Effector CD4-positive, alpha-beta T cell (primary cell): ENCODE measurements at regions not wholly inside any gene's neighbourhood (a gene's known extent, or its start where the extent isn't known, plus 50 kb on each side); places are given as distances from the start of the nearest gene placed in this dataset.
"Not testable (repeated sequence)": the region's sequence is repeated elsewhere in the genome, so short reads cannot be mapped to it uniquely, and the experiment has no call there.

ENCODE experiments used
- DNase-seq: peaks from one replicate; pipeline ENCODE4 v3.0.0-alpha.2; 2020

- DNase-seq: no peak
Observed at GRCh38 chr5:142402752-142403318, 78.0 kb upstream of the SPRY4 start.

GRCh38 chr5:142400415-142400814 is 75.6 kb upstream of the SPRY4 start:
- DNase-seq: no peak

- no peak for DNase-seq
Observed at GRCh38 chr5:142399891-142400290, 75.1 kb upstream of the SPRY4 start.

DNA sequence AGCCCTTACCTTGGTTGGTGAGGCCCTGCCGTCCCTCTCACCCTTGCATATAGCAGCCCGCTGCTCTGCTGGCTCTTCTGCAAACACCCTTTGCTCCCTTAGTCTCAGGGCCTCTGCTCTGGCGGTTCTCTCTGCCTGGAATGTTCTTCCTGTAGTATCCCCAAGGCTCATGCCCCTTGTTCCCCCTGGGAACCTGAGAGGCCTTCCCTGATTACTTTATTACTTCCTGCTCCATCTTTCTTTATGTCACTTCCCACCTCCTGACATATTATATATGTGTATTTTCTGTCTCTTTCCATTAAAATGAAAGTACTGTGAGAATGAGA is 73.9 kb upstream of the SPRY4 start:
- no peak for DNase-seq

DNA sequence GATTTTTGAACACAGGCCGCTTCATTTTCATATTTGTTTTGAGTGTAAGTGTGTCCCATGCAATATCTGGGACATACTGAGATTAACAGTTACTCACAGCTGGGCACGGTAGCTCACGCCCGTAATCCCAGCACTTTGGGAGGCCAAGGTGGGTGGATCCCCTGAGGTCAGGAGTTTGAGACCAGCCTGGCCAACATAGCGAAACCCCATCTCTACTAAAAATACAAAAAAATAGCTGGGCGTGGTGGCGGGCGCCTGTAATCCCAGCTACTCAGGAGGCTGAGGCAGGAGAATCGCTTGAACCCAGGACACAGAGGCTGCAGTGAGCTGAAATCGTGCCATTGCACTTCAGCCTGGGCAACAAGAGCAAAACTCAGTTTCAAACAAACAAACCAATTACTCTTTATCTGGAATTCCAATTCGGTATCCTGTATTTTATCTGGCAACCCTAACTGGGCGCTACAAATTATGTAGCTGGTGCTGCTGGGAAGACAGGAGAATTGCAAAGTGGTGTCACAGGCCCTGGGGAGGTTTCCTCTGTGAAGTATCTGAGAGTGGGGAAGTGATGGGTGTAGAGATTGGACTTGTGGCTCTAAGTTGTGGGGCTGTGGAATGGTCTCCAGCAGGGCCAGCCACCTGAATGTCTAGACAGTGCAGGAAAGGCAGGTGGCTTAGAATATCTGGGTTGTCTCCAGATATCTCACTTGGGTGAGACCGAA is 73.3 kb upstream of the SPRY4 start:
- not testable (repeated sequence) for DNase-seq

- DNase-seq: no peak
Observed at GRCh38 chr5:142397178-142397577, 72.4 kb upstream of the SPRY4 start.

DNA sequence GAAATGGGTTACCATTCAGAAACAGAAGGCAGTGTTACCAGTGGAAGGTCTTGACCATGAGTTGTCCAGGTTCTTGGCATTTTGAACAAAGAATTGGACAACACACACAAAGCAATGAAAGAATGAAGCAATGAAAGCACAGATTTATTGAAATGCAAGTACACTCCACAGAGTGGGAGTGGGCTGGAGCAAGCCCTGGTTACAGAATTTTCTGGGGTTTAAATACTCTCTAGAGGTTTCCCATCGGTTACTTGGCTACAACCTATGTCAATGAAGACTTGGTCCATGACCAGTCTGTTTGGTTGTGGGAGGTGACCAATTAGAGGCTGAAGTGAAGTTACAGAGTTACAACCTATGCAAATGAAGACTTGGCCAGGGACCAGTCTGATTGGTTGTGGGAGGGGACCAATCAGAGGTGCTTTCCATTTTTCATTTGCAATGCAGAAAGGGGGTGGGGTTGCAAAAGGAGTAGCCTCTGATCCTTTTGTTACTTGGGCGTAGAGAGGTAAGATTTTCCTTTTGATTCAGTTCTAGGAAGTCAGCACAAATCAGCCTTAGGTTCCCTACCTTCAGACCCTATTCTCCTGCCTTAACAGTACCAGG is 71.7 kb upstream of the SPRY4 start:
- no peak for DNase-seq

DNA sequence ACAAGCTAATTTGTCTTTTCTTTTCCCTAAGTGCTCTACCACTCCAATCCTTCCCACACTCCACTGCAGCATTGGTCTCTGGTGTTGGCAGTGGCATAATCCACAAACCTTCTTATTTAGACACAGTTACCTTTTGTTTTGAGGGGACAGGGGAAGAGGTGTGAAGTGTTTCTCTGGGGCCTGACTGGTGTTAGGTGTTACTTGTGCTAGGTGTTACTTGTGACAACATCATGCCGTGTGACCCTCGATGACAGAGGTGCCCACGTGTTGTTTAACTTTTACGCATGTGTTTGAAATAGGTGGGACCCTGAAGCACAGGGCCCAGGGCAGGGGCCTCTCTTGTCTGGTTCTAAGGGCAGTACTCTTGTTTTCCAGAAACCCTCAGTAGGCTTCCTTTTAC is 70.5 kb upstream of the SPRY4 start:
- no peak for DNase-seq

DNA sequence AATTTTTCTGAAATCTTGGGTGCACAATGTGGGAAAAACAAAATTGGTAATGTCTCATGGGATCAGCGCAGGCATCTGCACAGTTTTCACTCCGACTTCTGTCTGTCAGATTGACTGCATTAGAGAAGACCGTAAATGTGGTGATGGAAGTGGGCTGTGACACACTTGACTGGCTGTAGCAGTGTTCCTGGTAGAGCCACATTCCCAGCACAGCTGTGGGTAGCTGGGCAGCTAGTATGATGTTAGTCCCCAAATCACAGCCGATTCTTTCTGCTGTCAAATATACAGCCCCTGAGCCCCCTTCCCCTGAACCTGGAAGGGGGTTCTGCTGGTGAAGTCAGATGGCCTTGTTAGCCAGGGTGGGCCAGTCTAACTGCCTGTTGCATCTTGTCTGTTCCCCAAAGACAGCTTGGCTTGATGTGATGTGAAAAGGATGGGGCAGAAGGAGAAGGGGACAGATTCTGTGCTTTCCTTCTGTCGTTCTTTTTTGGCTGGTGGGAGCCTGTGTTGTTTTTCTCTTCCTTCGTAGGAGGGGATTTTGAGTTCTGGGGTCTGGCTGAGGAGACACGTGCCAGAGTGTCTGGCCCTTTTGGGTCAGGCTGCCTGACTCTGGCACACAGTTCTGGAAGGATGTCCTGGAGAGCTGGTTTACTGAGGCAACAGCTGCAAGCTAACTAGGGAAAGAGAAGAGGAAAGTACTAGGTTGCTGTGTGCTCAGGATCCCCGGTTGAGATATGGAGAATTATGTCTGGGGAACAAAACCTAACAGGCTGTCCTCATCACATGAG is 66.4 kb upstream of the SPRY4 start:
- no peak for DNase-seq

- DNase-seq: no peak
Observed at GRCh38 chr5:142390334-142390733, 65.5 kb upstream of the SPRY4 start.

DNA sequence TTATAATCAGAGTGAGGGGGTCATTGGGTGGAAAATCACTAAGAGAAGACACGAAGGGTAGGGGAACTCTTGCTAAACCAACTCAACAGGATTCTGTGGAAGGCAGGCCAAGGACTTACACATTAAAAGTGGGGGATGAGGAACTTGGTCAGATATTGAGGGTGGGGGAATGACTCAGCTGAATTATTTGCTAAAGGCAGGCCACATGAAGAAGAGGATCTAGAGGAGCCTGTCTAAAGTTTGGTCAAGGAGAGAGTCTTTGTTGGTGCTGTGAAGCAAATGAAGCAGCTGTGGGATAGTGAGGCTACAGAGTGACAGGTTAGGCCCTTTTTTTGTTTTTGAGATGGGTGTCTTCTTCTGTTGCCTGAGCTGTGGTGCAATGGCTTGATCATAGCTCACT is 63.9 kb upstream of the SPRY4 start:
- DNase-seq: no peak

DNA sequence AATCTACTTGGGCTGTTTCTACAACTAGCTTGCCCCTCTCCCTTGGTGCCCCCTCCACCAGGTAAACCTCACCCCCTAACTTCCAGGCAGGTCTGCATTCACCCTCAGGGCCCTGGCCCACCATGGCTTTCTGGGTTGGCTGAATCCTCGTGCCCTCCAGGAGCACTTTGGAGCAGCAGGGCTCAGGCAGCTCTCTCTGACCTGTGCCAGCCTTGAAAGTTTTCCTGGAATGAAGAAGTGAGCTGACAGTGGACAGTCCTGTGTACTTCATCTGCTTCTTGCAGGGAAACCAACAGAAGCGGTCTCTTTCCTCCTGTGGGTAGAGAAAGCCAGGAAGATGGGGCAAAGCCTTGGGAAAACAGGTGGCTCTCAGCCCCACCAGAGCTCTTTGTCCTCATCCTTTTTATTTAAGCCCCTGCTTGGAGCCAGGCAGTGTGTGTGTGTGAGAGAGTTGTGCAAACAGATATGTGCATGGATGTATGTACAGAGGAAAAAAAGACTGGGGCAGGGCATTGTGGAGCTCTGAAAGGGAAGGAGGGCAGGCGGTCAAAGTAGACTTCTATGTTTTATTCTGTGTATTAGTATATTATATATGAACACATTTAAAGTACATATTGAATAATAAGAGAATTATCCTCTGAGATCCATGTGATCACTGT is 62.3 kb upstream of the SPRY4 start:
- no peak for DNase-seq

DNA sequence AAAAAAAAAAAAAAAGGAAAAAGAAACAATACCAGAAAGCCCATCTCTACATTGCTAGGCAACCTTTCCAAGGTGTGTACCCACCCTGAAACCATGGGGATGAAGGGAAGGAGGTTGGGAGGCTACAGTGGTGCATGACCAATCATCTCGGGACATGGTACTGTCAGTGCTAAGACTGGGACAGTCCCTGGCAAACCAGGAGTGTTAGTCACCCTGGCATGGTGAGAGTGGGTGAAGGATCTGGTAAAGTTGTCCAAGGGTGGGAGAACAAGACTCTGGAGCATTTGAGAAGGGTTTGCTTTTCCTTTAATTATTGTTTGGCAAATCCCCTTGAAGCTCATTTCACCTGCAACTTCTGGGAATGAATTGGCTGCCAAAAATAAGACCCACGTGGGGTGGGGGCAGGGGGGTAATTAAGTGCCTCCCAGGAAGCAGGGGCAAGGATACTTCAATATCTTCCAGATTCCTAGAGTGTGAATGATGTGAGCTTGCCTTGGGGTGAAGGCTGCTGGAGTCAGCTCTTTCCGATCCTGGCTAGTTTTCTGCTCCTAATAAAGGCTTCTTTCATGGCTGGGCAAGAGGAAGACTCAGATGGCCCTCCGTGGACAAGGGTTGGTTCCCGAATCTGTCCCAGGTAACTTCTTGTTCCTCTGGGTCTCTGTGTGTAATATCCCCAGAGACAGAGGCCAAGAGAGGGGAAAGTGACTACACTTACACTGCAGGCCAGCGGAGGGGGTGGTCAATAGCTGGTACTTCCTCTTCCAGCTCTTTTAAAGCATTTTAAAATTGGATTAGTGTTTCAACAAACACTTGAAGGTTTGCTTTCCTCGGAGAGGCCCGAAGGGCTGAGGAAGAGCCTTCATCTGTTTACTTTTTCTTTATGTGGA is 61.6 kb upstream of the SPRY4 start:
- no peak for DNase-seq

- DNase-seq: no peak
Observed at GRCh38 chr5:142385194-142385593, 60.4 kb upstream of the SPRY4 start.

DNA sequence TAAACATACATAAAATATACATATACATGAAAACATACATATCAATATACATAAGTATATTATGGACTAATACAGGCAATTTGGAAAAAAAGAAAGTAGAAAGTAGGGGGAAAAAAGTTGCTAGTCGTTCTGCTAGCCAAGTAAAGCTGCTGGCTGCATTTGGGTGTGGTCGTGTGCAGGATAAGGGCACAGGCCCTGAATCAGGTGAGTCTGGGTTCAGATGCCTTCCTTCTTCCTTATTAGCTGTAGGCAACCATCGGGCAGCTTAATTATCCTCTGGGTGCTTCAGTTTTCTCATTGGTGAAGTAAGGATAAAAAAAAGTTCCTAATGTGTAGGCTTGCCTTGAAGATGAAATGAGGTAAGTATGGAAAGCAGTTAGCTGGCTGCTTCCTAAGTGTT is 59.2 kb upstream of the SPRY4 start:
- no peak for DNase-seq

- no peak for DNase-seq
Observed at GRCh38 chr5:142382186-142382585, 57.4 kb upstream of the SPRY4 start.

- DNase-seq: no peak
Observed at GRCh38 chr5:142378737-142379634, 54.2 kb upstream of the SPRY4 start.

- DNase-seq: no peak
Observed at GRCh38 chr5:142375944-142376411, 51.2 kb upstream of the SPRY4 start.
